Activated CD4-positive, alpha-beta T cell treated with anti-CD3 and anti-CD28 coated beads for 36 hours (primary cell): ENCODE measurements at regions not wholly inside any gene's neighbourhood (a gene's known extent, or its start where the extent isn't known, plus 50 kb on each side); places are given as distances from the start of the nearest gene placed in this dataset.

Experiments used
- ATAC-seq: fragments of 200-7000 bp; cut with Tn5 transposase; one replicate; pipeline ENCODE4 v1.10.0; 2021; ENCODE audit warnings: mild to moderate bottlenecking, moderate library complexity
- CTCF ChIA-PET: fragments of 350-600 bp; sonication (Branson Sonifier 250); formaldehyde crosslinking; loops from one replicate; lab custom pipeline; 2021; ENCODE audit warnings: antibody characterized with exemption; lab: Charles Lee
- POLR2A ChIA-PET: fragments of 350-600 bp; sonication (Branson Sonifier 250); formaldehyde crosslinking; loops from one replicate; lab custom pipeline; 2021; ENCODE audit warnings: antibody characterized with exemption, inconsistent platforms; lab: Charles Lee
- DNase-seq: peaks from one replicate; pipeline ENCODE4 v3.0.0-alpha.2; 2020
- H3K27ac Mint-ChIP-seq: one replicate; pipeline ENCODE4 v1.8.0; 2021; ENCODE audit warnings: mixed read lengths
- H3K27me3 Mint-ChIP-seq: one replicate; pipeline ENCODE4 v1.8.0; 2021; ENCODE audit warnings: mixed read lengths
- H3K36me3 Mint-ChIP-seq: one replicate; pipeline ENCODE4 v1.8.0; 2021; ENCODE audit warnings: low read depth, mixed read lengths
- H3K4me1 Mint-ChIP-seq: one replicate; pipeline ENCODE4 v1.8.0; 2021; ENCODE audit warnings: mixed read lengths
- H3K4me3 Mint-ChIP-seq: one replicate; pipeline ENCODE4 v1.8.0; 2021; ENCODE audit warnings: mild to moderate bottlenecking, moderate library complexity, mixed read lengths
- H3K9me3 Mint-ChIP-seq: one replicate; pipeline ENCODE4 v1.8.0; 2021; ENCODE audit warnings: low read depth, mixed read lengths
- intact Hi-C, 2 experiments: fragments of 100-400 bp; cut with DNase I in 1 of 2; cut with micrococcal nuclease in 1 of 2; formaldehyde crosslinking; loops; one replicate each; pipeline versions ENCODE4 v1.14.2 to v1.15.1; 2022 to 2024; cut with DNase I, micrococcal nuclease

DNA sequence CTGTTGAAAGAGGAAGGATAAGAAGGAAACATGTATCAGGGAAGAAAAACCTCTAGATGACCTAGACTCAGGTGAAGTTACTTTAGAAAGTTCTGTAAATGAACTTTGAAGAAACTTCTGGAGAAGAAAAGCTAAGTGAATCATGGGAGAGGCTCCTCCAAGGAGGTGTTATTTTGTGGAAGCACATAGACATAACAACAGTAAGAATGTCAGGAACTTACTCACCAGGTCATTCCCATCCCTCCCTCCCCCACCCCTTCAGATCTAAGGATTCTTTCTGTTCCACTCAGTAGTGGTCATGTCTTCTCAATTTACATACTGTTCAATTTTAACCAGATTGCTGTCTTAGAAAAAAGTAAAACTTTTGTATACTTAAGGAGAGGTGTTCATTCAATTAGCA lies 310.5 kb upstream of the DDX53 start:
- ATAC-seq (no peak), DNase-seq (no peak)
- ChIA-PET CTCF (no interaction called here), POLR2A (no interaction called here)
- intact Hi-C loops = no loop called here
- no peaks in the 10 kb centered on the region for H3K9me3 Mint-ChIP-seq
- no peaks in the 10 kb centered on the region for H3K36me3 Mint-ChIP-seq
- no peak overlapping the region for H3K4me3 Mint-ChIP-seq
- H3K27ac Mint-ChIP-seq = no peak overlapping the region
- no peaks in the 10 kb centered on the region for H3K27me3 Mint-ChIP-seq
- H3K4me1 Mint-ChIP-seq = no peaks in the 10 kb centered on the region

DNA sequence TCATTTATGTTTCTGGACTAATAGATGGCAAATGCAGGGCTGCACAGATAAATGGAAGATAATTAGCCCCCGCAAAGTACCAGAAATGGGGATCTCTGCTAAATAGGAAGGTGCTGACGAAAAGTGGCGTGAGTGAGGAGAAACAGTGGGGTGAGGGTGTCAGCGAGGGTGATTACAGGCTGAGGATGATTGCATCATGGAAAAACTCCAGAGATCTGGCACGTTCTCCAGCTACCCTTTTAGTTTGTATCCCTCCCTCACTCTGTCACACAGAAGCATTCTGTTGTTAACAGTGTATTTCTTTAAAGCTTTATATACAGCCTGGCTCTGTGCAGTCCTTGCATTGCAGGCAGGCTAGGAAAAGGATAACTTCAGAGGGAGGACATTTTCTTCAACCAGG lies 309.6 kb upstream of the DDX53 start:
- intact Hi-C loops = no loop called here
- ChIA-PET CTCF (no interaction called here), POLR2A (no interaction called here)
- Mint-ChIP-seq H3K27me3 (no peaks in the 10 kb centered on the region), H3K36me3 (no peaks in the 10 kb centered on the region), H3K4me3 (no peak overlapping the region), H3K27ac (no peak overlapping the region), H3K4me1 (no peaks in the 10 kb centered on the region), H3K9me3 (no peaks in the 10 kb centered on the region)
- DNase-seq (no peak), ATAC-seq (no peak)

DNA sequence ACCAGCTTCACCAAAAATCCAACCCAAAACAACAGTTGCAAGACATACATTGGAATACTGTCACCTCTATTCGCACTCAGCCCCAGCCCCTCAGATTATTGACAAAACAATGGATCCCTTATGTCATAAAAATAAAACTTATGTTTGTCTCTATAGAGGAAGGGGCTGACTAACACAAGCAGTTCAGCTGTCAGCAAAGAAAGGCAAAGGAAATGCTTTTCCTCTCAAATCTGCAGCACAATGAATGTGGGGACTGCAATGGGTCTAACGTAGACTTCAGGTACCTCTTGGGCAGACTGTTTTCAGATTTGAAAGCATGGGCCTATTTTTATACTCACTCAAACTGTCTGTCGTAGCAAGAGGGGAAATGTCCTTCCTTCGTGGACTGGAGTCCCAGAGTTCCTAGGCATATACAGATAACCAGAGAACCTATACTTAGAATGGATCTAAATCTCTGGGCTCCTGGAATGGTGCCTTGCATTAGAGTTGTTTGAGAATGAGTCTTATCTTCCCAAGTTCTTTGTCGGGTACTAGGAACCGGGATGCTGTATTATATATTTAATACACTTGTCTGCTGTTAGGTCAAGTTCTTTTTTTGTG lies 307.7 kb upstream of the DDX53 start:
- POLR2A ChIA-PET = no interaction called here
- Mint-ChIP-seq H3K27ac (no peak overlapping the region), H3K9me3 (no peaks in the 10 kb centered on the region), H3K4me3 (no peak overlapping the region), H3K27me3 (no peaks in the 10 kb centered on the region), H3K4me1 (no peaks in the 10 kb centered on the region), H3K36me3 (no peaks in the 10 kb centered on the region)
- no peak for DNase-seq
- intact Hi-C loops = no loop called here
- CTCF ChIA-PET = no interaction called here
- no peak for ATAC-seq

DNA sequence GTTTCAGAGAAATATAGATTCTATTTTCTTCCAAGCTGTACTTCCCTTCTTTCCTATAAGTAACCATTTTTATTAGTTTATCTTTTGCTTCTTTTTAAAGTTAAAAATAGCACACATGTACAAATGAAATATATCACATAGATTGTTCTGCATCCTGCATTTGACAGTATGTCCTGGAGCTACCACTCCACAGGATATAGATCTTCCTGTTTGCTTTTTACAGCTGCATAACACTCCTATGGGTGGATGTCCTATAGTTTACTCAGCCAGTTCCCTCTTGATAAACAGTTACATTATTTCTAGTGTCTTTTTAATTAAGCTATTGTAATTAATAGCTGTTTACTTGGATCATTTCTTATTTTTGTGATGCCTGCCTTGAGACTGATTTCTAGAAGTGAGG lies 301.6 kb upstream of the DDX53 start:
- intact Hi-C loops = no loop called here
- Mint-ChIP-seq H3K27ac (no peak overlapping the region), H3K4me3 (no peak overlapping the region), H3K36me3 (no peaks in the 10 kb centered on the region), H3K4me1 (no peaks in the 10 kb centered on the region), H3K9me3 (no peaks in the 10 kb centered on the region), H3K27me3 (no peaks in the 10 kb centered on the region)
- no peak for ATAC-seq
- DNase-seq = no peak
- ChIA-PET POLR2A (no interaction called here), CTCF (no interaction called here)

DNA sequence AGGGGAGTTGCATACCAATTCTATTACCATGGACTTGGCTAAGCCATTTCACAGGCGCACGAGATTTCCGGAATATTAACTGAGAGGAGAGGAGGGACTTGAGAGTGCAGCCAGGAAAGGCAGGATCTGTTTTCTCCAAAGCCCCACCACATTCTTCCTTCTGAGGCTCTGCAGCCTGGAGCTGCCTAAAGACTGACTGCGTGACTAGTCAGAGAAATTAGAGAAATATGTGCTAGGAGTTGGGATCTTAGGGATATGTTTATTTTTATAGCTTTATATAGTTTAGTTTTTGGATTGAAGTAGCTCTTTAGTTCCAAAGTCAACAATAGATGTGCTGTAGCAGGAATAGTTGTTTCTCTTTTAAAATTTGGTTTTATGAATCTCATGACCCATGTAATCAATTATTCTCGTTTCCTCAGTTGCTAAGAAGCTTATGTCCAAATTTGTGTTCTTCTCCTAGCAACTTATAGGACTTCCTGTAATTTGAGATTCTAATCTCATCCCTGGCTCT lies 300.1 kb upstream of the DDX53 start:
- Mint-ChIP-seq H3K4me1 (no peaks in the 10 kb centered on the region), H3K4me3 (no peak overlapping the region), H3K27me3 (no peaks in the 10 kb centered on the region), H3K36me3 (no peaks in the 10 kb centered on the region), H3K9me3 (no peaks in the 10 kb centered on the region), H3K27ac (no peak overlapping the region)
- POLR2A ChIA-PET = no interaction called here
- CTCF ChIA-PET = no interaction called here
- intact Hi-C loops = no loop called here
- ATAC-seq = no peak
- no peak for DNase-seq

DNA sequence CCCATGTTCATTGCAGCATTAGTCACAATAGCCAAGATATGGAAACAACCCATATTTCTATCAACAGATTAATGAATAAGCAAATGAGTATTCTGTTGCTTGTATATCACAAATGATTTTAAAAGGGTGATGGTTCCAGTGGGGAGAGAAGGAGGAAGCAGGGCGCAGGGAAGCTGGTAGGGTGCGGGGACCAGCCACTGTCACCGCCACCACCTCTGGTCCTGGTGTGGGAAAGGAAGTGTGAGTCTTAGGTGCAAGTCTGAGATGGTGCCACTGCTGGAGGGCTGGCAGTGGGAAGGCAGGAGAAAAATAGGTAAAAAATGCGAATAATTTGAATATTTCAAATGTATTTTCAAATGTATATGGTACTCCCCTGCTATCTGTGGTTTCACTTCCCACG lies 286.8 kb upstream of the DDX53 start:
- Mint-ChIP-seq H3K4me1 (no peaks in the 10 kb centered on the region), H3K4me3 (no peak overlapping the region), H3K36me3 (no peaks in the 10 kb centered on the region), H3K9me3 (no peaks in the 10 kb centered on the region), H3K27me3 (no peaks in the 10 kb centered on the region), H3K27ac (no peak overlapping the region)
- no peak for DNase-seq
- ATAC-seq = no peak
- CTCF ChIA-PET = no interaction called here
- POLR2A ChIA-PET = no interaction called here
- intact Hi-C loops = no loop called here

DNA sequence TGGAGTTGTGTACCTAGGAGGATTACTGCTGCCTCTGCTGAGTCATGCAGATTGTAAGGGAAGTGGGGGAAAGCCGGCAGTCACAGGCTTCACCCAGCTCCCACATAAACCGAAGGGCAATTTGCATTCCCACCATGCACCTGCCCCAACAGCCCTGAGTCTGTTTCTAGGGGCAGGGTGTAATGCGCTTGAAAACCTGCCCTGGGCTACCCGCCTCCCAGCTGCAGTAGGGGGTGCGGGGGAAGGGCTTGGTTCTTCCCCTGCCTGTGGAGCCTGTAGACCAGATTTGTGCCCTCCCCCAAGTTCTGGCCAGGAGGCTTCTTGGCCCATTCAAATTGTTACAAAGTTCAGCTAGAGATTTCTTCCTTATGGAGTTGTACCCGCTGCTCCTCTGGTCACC lies 269.2 kb upstream of the DDX53 start:
- H3K27me3 Mint-ChIP-seq = peaks cover 2% of the 10 kb centered on the region
- H3K27ac Mint-ChIP-seq = no peak overlapping the region
- no peaks in the 10 kb centered on the region for H3K4me1 Mint-ChIP-seq
- H3K36me3 Mint-ChIP-seq = no peaks in the 10 kb centered on the region
- no peak for ATAC-seq
- H3K4me3 Mint-ChIP-seq = no peak overlapping the region
- no peak for DNase-seq
- no peaks in the 10 kb centered on the region for H3K9me3 Mint-ChIP-seq
- CTCF ChIA-PET = no interaction called here
- intact Hi-C loops = no loop called here
- POLR2A ChIA-PET = interaction anchor here (0.6 kb wide), 1 partner anchor 1520 kb away, joined by 3 read pairs; no protein-coding TSS in a partner anchor

DNA sequence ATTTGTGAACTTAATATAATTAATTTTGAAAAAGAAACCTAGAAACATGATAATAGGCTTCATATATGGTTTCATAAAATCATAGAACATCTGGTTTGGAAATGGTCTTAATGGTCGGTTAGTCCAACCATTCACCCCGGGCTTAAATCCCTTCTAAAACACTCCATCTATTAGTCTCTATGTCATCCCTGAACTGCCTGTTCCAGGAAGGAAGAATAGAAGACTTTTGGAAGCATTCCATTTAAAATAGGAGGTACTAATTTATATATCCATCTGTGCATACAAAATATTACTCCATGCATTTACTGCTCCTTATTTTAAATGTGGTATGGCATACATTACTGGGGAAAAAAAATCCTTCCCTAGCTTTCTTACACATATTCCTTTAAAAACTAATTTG lies 262.2 kb upstream of the DDX53 start:
- Mint-ChIP-seq H3K36me3 (no peaks in the 10 kb centered on the region), H3K4me1 (no peaks in the 10 kb centered on the region), H3K27ac (no peak overlapping the region), H3K27me3 (no peaks in the 10 kb centered on the region), H3K9me3 (no peaks in the 10 kb centered on the region), H3K4me3 (no peak overlapping the region)
- ATAC-seq (no peak), DNase-seq (no peak)
- ChIA-PET CTCF (interaction anchor here (0.7 kb wide), 1 partner anchor 229 kb away, joined by 4 read pairs; no protein-coding TSS in a partner anchor), POLR2A (no interaction called here)
- intact Hi-C loops = no loop called here

DNA sequence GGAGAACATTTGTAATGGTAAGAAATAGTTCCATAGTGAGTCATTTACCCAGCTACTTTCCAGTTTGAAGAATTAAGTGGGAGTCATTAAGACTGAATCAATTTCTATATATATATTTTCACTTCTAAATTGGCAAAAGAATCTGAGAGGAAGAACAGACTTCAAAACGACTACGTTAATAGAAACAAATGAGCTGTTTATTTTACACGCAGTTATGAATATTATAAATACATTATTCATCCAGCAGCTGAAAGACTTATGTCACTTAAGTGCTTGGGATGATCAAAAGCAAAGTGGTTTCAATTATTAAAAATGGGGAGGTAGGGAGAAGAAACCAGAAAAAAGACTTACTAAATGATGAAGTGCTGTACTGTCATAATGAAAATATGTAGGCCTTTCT lies 260.5 kb upstream of the DDX53 start:
- CTCF ChIA-PET = interaction anchor here (0.8 kb wide), 1 partner anchor 9 kb away, joined by 5 read pairs; no protein-coding TSS in a partner anchor
- no peak overlapping the region for H3K4me3 Mint-ChIP-seq
- no peaks in the 10 kb centered on the region for H3K27me3 Mint-ChIP-seq
- no peaks in the 10 kb centered on the region for H3K9me3 Mint-ChIP-seq
- no peaks in the 10 kb centered on the region for H3K36me3 Mint-ChIP-seq
- intact Hi-C loops = no loop called here
- H3K27ac Mint-ChIP-seq = no peak overlapping the region
- no peaks in the 10 kb centered on the region for H3K4me1 Mint-ChIP-seq
- POLR2A ChIA-PET = no interaction called here
- ATAC-seq = no peak
- no peak for DNase-seq

DNA sequence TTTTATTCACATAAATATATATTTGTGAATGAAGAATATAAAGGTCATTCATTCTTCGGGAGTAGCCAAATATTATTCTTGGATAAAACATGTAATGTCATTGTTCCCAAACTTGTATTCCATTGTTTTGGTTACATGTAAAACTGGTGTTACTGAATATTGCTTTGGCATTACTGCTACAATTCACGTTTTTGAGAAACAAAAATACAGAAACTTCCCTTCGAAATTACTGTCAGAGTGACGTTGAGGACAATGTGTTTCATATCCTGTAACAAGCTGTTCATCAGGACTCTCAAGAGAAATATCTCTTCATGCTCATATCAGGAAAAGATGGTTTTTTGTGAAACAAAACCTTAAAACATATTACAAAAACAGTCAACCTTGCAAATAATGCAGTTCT lies 258.9 kb upstream of the DDX53 start:
- H3K27ac Mint-ChIP-seq = no peak overlapping the region
- H3K4me1 Mint-ChIP-seq = no peaks in the 10 kb centered on the region
- no peaks in the 10 kb centered on the region for H3K9me3 Mint-ChIP-seq
- intact Hi-C loops = no loop called here
- ChIA-PET POLR2A (no interaction called here), CTCF (no interaction called here)
- DNase-seq (no peak), ATAC-seq (no peak)
- H3K27me3 Mint-ChIP-seq = peaks cover 3% of the 10 kb centered on the region
- H3K4me3 Mint-ChIP-seq = no peak overlapping the region
- no peaks in the 10 kb centered on the region for H3K36me3 Mint-ChIP-seq

DNA sequence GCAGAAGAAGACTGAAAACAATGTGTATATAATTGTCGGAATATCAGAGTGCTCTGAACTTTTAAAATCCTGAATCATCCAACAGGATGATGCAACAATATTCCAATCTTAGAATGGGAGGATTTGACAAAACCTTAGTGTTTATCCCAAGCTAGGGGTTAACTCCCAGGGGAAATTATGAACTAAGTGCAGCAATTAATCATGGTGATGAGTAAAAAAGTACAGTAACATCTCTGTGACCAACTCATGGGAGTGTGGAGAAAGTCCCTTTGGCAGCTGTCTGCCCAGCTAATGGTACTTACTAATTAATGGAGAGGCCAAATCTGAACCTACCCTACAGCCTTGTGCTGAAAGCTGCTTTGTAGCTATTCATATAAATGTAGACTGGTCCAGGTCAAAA lies 257.6 kb upstream of the DDX53 start:
- no peak overlapping the region for H3K27ac Mint-ChIP-seq
- ChIA-PET CTCF (no interaction called here), POLR2A (interaction anchor here (0.6 kb wide), 1 partner anchor 804 kb away, joined by 4 read pairs; no protein-coding TSS in a partner anchor)
- ATAC-seq (no peak), DNase-seq (no peak)
- no peaks in the 10 kb centered on the region for H3K36me3 Mint-ChIP-seq
- H3K9me3 Mint-ChIP-seq = no peaks in the 10 kb centered on the region
- H3K27me3 Mint-ChIP-seq = peaks cover 3% of the 10 kb centered on the region
- H3K4me1 Mint-ChIP-seq = no peaks in the 10 kb centered on the region
- intact Hi-C loops = no loop called here
- H3K4me3 Mint-ChIP-seq = no peak overlapping the region

DNA sequence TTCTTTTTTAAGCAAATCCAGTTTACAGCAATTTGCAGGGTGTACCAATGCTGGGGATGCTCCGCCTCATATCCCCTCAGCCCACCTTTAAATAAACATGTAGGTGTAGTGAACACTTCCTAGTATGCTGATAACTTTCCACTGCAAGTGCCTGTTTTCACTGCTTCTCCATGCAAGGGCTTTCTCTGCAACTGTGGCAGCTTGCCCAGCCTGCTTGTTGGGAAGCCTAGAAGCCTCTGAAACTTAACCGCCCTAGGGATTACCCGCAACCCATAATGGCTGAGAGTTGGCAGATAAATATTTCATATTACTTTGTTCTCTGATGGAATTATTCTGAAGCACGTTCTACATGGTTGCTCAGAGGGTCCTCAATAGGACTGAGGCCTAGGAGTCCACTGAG lies 253.7 kb upstream of the DDX53 start:
- H3K4me3 Mint-ChIP-seq = no peak overlapping the region
- ChIA-PET CTCF (no interaction called here), POLR2A (no interaction called here)
- H3K4me1 Mint-ChIP-seq = no peaks in the 10 kb centered on the region
- H3K27me3 Mint-ChIP-seq = peaks cover 3% of the 10 kb centered on the region
- H3K36me3 Mint-ChIP-seq = no peaks in the 10 kb centered on the region
- no peak for DNase-seq
- H3K9me3 Mint-ChIP-seq = no peaks in the 10 kb centered on the region
- no peak for ATAC-seq
- no peak overlapping the region for H3K27ac Mint-ChIP-seq
- intact Hi-C loops = no loop called here
